GM18907 (cell line): ENCODE measurements at regions not wholly inside any gene's neighbourhood (a gene's known extent, or its start where the extent isn't known, plus 50 kb on each side); places are given as distances from the start of the nearest gene placed in this dataset.

Experiments used
- ATAC-seq: cut with Tn5 transposase; IDR thresholded peaks from one replicate; pipeline ENCODE4 v1.9.1; 2021; ENCODE audit warnings: mild to moderate bottlenecking, moderate library complexity; ENCODE audit not compliant: unreplicated experiment

DNA sequence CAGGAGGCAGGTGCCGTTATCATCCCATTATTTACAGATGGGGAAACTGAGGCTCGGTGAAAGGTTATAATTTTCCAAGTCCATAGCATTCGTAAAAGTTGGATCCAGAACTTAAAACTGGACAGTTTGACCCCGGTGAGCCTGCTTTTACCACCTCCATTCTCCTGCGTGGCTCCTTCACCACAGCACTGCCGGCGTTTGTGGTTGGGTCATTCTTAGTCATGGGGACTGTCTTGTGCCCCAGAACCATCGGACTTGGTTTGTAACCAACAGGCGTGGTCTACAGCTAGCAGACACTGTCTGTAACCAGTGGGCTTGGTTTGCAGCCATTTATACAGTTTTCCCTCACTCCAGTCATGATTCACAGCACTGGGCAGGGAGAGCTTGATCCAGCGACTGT is 511.3 kb downstream of the NPHP4 start:
- ATAC-seq: no peak

DNA sequence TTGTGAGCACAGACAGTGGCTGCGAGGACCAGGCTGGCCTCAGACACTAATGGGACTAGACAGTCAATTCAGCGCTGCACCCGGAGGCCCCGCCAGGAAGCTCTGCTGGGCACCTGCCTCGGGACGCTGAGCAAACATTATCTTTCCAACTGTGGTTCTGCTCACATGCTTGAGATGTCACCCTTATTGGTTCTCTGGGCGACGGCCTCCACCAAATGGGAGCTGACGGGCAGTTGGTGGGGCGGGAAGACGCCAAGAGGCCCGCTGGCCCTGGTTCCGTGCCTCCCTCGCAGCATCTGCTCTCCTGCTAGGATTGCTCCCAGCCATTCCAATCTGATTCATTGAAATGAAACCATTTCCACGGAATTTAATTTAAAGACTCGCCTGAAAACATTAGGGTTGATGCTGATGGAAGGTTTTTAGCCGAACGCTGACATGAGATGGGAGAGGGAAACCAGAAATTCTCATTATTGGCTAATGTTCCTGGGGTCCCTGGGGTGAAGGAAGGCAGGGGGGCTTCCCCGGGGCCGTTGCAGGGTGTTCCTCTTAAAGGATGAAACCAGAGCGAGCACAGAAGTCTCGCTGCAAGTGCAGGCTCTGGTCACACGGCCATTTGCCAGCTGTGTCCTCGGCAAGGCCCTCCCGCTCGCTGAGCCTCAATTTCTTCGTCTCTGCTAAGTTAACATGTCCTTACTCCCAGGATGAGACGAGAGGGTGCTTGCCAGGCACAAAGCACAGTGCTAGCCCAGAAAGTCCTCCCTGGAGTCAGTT is 512.2 kb downstream of the NPHP4 start:
- no peak for ATAC-seq

DNA sequence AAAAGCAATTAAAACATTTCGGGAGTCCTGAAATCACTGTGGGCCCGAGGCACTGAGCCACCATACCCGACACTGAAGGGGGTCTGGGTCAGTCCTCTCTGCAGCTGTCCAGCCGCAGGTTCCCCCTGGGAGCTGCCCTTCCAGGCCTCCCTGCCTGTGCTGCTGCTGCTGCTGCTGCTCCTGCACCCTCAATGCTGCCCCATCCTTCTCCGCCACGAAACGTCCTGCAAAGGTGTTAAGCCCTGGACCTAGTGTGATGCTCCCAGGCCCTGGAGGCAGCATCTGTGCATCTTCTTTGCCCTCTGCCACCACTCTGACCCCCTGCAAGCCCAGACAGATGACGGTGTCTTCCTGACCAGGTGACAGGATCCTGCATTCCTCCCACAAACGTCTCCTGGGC is 513.3 kb downstream of the NPHP4 start:
- no peak for ATAC-seq

DNA sequence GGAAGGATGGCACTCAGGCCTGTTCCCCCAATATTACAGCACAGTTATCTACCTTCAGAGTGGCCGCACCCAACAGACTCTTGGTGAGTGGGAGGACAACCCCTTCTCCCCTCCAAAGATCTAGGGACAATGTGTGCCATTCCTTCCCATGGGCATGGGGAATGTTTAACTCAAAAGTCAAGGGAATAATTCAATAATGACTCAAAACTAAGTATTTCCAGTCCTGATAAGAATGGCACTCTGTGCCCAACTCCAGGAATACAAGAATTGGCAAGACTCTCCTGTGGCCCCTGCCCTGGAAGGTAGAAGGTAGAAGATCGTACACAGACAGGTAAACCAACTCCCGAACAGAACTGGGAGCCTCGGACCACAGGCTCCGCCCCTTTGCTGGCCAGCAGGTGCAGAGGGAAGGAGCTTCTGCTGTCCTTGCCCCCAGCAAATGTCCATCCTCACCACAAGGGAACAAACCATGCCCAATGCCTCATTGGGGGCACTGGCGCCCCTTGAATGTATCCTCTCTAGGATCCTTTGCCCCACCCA is 514.0 kb downstream of the NPHP4 start:
- ATAC-seq: no peak

DNA sequence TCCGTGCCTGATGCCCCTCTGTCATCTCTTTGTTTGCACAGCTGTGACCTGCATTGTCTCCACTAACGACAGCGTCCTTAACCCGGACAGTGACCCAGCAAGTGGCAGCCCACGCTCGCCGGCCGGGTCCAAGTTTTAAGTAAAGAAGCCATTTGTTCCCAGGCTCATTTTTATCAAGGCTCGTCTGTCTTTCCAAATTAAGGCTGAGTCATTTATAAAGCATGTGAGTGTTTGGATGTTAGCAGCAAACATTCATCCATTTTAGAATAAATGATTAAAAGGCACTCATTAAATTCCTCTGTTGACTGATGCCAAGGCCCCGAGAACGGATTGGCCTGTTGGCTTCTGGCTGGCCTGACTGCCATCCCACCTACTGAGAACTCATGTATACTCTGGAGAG is 514.5 kb downstream of the NPHP4 start:
- no peak for ATAC-seq

DNA sequence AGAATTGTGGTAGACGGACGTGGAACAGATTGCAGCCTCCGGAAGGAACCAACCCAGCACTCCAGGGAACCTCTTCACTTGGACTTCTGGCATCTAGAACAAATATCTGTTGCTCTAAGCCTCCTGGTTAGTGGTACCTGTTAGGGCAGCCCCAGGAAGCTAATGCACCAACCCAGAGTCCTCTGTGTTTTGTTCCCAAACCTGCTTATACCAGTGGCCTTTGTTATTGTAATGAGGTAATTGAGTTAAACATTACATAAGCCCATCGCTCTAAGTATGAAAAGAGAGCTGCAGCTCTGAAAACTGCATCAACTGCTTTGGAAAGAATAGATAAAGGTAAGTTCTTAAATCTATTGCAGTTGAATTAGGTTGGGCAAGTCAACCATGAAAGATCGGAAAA is 516.7 kb downstream of the NPHP4 start:
- no peak for ATAC-seq

DNA sequence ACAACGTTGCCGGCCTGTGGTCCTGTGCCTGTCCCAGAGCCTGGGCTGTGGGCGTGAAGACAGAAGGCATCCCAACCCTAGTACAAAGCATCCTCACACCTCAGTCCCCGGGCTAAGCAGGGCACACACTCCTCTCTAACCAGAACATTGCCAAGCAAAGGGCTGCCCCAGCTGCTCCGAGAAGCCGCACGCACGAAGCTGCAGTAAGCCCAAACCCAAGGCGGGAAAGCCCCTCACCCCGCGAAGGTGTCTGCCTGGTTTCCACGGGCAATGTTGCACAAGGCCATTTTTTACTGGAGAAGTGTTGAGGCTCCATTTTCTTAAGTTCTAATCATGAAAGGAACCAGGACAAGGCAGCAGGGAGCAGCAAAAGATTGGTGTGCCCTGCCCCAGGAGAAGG is 519.0 kb downstream of the NPHP4 start:
- no peak for ATAC-seq

DNA sequence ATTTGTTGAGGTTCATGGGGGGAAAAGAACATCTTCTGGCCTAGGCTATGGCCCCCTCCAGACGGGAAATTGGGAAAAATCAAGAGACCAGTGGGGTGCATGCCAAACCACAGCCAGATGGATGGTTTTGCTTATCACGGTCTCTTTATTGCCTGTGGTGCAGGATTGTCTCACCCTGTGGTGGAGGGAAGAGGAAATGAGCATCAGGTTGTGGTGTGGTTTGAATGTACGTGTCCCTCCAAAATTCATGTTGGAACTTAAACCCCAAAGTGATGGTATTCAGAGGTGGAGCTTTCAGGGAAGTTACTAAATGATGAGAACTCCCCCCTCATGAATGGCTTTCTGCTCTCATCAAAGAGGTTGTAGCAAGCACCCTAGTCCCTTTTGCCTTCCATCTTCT is 525.7 kb downstream of the NPHP4 start:
- ATAC-seq: no peak

DNA sequence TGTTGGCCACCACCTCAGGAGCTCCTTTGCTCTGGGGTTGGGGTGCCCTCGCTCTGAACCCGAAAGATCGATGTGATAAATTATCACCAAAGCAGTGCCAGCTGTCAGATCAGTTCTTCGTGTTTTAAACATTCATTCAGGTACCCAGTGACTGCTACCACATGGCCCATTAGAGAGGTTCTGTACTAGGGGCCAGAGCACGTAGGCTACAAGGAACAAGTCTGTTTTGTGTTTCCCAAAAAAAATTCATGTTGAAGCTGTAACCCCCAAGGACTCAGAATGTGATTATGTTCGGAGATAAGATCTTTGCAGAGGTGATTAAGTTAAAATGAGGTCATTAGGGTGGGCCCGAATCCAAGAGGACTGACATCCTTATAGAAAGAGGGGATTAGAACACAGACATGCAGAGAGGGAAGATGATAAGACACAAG is 526.9 kb downstream of the NPHP4 start:
- ATAC-seq: no peak

DNA sequence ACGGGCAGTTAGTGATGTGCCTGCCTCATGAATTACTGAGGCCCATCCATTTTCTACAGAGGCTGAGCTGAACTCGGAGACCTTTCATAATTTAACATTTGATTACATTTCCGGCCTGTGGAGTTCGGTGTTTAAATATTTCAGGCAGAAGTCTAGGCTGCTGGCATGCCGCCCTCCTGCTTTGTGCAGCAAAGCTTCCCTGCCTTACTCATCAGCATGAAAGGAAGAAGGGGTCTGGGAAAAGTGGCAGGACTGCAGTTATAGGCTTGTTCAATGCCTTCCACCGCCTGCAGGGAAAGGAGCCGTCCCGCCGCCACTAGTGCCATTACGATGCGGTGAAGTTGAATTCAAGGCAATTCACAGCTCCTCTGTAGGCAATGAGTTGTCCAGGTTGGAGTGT is 527.9 kb downstream of the NPHP4 start:
- ATAC-seq: no peak

DNA sequence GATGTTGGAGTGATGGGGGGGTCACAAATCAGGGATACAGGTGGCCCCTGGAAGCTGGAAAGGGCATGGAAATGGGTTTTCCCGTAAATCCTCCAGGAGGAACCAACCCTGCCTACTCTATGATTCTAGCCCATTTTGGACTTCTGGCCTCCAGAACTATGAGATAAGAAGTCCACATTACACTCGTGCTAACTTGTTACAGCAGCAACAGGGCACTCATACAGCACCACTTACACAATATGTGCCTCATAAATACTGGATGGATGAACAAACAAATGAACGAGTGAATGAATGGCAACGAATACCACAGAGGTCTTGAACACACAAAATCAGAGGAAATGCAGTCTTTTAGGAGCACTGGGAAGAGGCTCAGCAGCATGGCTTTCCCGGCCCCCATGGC is 531.3 kb downstream of the NPHP4 start:
- ATAC-seq: no peak

DNA sequence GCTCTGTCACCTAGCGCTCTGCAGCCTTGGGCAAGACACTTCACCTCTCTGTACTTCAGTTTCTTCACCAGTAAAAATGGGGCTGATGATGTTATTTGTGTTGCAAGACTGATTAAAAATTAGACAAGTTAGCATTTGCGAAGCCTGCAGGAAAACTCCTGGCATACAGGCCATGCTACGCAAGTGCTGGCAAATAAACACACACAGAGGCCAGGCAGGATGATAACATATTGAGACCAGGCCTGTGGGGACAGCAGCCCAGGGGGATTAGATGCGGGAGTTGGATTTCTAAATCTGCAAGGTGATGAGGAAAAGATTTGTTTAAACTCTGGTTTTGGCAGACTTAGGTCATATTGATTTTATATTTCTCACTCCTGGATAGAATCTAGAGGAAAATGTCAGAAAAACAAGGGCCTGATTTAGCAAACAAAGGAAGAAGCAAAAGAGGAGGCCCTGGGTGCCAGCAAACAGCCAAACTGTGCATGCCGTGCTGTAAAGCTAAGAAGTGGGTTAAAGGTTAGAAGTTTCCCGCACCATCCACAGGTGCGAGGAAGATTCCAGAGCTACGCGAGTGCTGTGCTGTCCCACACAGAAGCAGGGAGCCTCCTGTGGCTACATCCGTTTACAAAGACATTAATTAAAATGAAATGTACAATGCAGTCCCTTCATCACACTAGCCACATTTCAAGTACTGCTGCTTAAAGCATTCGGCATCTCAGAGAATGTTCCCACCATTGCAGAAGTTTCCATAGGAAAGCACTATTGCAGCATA is 532.2 kb downstream of the NPHP4 start:
- ATAC-seq: no peak

DNA sequence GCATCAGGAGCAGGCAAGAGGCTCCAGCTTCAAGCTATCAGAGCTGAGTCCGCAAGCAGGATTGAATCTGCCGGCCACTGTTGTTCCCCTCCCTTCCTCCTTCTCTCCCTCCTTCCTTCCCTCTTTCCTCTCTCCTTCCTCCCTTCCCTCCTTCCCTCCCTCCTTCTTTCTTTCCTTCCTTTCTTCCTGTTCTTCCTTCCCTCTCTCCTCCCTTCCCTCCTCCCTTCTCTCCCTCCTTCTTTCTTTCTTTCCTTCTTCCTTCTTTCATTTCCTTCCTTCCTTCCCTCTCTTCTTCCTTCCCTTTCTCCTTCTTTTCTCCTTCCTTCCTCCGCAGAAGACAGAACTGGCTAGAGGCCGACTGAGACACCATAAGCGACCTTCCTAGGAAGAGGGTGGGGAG is 534.0 kb downstream of the NPHP4 start:
- no peak for ATAC-seq

DNA sequence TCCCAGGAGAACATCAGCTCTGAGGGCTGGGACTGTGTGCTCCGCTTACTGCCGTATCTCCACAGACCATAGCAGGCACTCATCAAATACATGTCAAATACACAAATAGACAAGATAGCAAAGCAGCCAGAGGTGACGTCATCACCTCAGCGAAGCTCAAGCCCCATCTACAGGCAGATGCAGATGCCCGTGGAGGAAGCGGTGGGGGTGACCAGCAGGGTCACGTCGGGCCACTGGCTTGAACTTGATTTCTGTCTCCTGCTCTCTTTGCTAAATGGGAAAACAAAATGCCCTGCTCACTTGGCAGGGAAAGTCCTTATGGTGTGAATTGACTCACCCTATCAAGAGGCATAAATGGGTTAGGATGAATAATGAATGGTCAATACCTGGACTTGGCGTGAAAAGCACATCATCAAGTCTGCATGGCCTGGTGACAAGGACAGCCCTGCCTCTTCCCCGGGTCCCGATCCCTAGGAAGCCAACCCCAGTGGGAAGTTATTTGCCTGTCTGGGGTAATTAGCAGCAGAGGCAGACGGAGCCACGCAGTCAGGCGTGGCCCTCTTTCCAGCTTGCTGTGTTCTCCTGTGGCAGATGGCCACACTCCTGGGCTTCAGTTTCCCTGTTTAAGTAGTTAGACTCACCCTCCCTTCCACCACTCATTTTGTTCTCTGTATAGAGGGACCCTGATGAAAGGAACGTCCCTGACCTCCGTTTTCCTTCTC is 536.0 kb downstream of the NPHP4 start:
- no peak for ATAC-seq

DNA sequence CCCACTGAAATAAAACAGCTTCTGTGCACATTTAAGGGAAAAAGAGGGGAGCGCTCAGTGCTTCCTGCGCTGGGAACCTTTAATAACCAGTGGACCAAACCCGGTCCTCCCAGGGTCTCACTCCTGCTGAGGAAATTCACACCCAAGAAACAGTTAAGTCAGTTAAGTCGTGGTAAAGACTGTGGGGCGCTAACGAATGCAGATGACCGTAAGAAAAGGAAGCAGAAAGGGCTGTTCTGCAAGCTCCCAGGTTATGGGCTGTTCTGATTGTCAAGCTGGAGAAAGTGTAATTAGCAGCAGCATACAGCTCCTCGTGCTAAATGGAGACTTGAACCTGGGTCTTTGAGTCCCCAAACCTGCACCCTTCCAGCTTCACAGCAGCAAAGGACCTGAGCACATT is 536.6 kb downstream of the NPHP4 start:
- no peak for ATAC-seq

DNA sequence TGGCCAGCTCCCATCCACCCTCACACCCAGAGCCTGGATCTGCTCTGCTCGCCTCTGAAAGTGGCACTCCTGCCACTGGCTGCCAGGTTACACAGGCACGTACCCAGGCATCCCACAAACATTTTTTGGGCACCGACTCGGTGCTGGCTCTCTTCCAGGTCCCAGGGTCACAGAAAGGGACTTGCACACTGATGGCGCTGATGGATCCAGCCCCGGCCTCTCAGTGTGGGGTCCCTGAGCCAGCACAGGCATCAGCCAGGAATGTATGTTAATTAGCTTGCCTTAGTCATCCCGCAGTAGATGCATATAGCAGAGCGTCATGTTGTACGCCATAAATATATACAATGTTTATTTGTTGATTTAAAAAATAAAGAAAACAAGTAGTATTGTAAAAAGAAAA is 537.2 kb downstream of the NPHP4 start:
- ATAC-seq: no peak

DNA sequence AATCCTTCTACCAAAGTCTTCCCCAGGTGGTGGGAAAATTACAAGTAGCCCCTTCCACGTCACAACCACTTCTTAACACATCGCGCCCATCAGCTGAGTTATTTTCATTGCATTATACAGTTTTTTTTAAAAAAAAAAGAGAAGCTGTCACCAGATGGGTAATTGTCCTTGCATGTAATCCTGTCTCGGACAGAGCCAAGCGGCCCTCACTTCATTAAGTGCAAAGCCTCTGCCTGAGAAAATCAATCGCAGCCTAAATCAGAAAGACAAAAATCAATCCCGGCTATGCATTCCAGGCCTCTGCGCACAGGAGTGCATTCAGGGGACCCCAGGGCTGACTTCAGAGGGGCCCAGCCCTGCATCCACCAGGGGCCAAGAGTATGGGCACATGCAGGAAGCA is 538.9 kb downstream of the NPHP4 start:
- ATAC-seq: no peak

DNA sequence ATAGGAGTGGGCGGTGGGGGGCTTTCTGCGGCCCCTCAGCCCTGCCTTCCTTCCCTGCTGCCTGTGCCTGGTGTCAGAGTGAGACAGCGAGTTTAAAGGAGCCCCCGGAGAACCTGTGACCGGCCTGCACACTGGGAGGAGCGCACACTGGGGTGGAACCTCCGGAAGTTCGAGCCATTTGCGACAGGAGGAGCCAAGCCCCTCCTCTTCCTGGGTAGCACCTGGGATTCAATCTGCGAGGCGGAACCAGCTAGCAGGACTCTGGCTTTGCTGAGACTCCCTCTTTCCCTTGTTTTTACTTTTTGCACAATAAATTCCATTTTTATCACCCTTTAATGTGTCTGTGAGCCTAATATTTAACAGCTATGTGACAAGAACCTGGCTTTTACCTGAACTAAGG is 540.6 kb downstream of the NPHP4 start:
- no peak for ATAC-seq

DNA sequence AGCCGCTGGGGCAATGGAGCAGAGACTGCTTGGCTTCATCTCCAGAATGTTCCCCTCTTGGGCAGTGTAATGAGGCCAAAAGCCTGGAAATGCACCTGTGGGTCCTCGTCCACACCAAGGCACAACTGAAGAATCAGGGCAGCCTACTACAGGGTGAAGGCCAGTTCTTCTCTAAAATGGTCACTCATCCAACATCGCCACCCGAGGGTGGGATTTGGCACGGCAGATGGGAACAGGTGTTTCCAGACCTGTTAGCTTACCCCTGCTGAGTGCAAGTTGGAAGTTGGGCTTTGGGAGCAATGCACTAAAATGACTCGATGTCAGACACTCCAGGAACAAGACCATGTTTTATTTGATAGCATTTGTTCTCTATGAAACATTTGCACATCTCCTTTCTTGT is 543.7 kb downstream of the NPHP4 start:
- no peak for ATAC-seq

DNA sequence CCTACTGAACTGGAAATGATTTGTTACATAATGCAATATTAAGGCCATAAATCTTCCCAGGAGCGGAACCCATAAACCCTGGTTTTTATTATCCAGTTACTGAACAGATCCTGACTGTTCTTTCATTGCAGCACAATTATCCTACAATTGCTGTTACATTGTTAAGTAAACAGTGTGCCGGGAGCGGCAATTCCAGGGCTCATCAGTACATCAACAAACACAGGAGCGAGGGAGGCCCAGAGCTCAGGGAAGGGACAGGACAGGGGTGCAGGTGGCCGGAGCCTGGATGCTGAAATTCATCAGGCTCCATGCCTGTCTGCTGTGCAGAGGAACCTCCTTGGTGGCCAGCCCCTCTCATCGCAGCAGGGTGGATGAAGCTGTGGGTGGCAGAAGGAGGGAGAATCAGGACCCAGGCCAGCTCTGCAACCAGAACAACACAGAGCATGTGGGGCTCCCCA is 544.7 kb downstream of the NPHP4 start:
- ATAC-seq: no peak

DNA sequence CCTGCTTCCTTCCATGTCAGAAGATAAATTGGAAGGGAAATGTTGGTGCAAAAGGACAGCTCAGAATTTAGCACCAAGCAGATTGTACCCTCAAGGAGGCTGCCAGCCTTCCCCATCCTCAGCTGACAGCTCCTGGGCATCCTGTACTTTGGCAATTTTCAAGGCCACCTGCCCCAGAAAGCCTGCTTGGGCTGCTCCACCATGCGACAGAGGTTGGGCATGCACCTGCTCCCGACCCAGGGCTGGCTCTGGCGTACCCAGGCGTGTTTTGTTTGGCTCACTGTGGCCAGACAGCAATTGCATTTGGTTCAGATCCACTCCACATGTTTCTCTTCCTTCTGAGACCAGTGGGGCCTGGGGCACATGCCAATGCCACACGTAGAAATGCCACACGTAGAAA is 547.8 kb downstream of the NPHP4 start:
- no peak for ATAC-seq

DNA sequence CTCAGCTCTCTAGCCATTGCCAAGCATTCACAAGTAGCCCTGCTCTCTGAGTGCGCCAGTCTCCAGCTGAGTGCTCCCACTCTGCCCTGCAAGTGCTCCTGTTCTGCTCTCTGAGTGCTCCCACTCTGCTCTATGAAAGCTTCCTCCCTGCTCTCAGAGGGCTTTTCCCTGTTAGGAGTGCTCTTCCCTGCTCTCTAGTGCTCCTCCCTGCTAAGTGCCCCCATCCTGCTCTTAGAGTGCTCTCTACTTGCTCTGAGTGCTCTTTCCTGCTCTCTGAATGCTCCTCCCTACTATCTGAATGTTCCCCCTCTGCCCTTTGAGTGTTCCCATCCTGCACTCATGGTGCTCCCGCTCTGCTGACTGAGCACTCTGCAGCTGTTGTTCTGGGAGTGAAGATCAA is 555.4 kb downstream of the NPHP4 start:
- no peak for ATAC-seq
